Neutrophil (primary cell): ENCODE measurements at regions not wholly inside any gene's neighbourhood (a gene's known extent, or its start where the extent isn't known, plus 50 kb on each side); places are given as distances from the start of the nearest gene placed in this dataset.

Experiments
- H3K27ac ChIP-seq: fragments of 200-600 bp; sonication (generic); 2 replicates; pipeline ENCODE4 v1.5.1; 2016; ENCODE audit warnings: mild to moderate bottlenecking, moderate library complexity
- H3K27me3 ChIP-seq: fragments of 200-600 bp; sonication (generic); 2 replicates; pipeline ENCODE4 v1.6.0; 2016; ENCODE audit warnings: mild to moderate bottlenecking
- H3K36me3 ChIP-seq: fragments of 200-600 bp; sonication (generic); 2 replicates; pipeline ENCODE4 v1.5.1; 2017
- H3K4me1 ChIP-seq, 2 experiments: fragments of 200-600 bp in 1 of 2; sonication (generic) in 1 of 2; 1 replicate in 1 of 2; 2 replicates in 1 of 2; pipeline versions ENCODE4 v1.5.1 to v1.6.1; 2013 to 2016; ENCODE audit warnings: low read depth in 1 of 2, low read length in 1 of 2, mild to moderate bottlenecking in 1 of 2, moderate library complexity in 1 of 2; ENCODE audit not compliant: control insufficient read depth in 1 of 2, insufficient read depth in 1 of 2
- H3K4me3 ChIP-seq, 2 experiments: fragments of 200-600 bp in 1 of 2; sonication (generic) in 1 of 2; 1 replicate in 1 of 2; 2 replicates in 1 of 2; pipeline ENCODE4 v1.5.1; 2013 to 2016; ENCODE audit warnings: low read depth in 1 of 2, low read length in 1 of 2, mild to moderate bottlenecking in 1 of 2, moderate library complexity in 1 of 2
- H3K9me3 ChIP-seq: fragments of 200-600 bp; sonication (generic); 2 replicates; pipeline ENCODE4 v1.5.1; 2016
- CTCF ChIP-seq: fragments of 200-600 bp; sonication (generic); IDR thresholded peaks from 2 replicates; pipeline ENCODE4 v1.5.1; 2016; ENCODE audit warnings: antibody characterized with exemption

GRCh38 chr5:2201421-2201820 lies 318.7 kb upstream of the IRX4 start:
- no peaks in the 10 kb centered on the region for H3K4me1 ChIP-seq
- no peaks in the 10 kb centered on the region for H3K27me3 ChIP-seq
- no peak for TF ChIP-seq CTCF
- no peak overlapping the region for H3K27ac ChIP-seq
- H3K4me3 ChIP-seq: no peak overlapping the region
- H3K9me3 ChIP-seq: no peaks in the 10 kb centered on the region
- H3K36me3 ChIP-seq: no peaks in the 10 kb centered on the region

- Histone ChIP-seq H3K4me3 (no peak overlapping the region), H3K36me3 (no peaks in the 10 kb centered on the region), H3K4me1 (no peaks in the 10 kb centered on the region), H3K27me3 (no peaks in the 10 kb centered on the region), H3K9me3 (no peaks in the 10 kb centered on the region), H3K27ac (no peak overlapping the region)
- TF ChIP-seq CTCF: no peak
Measured at GRCh38 chr5:2201011-2201410, 318.3 kb upstream of the IRX4 start.

- no peaks in the 10 kb centered on the region for H3K36me3 ChIP-seq
- no peaks in the 10 kb centered on the region for H3K27me3 ChIP-seq
- no peak for TF ChIP-seq CTCF
- no peak overlapping the region for H3K4me3 ChIP-seq
- no peak overlapping the region for H3K27ac ChIP-seq
- no peaks in the 10 kb centered on the region for H3K9me3 ChIP-seq
- no peaks in the 10 kb centered on the region for H3K4me1 ChIP-seq
Measured at GRCh38 chr5:2200261-2200950, 317.7 kb upstream of the IRX4 start.

- H3K27me3 ChIP-seq: no peaks in the 10 kb centered on the region
- H3K4me1 ChIP-seq: no peaks in the 10 kb centered on the region
- H3K27ac ChIP-seq: no peak overlapping the region
- TF ChIP-seq CTCF: no peak
- H3K9me3 ChIP-seq: no peaks in the 10 kb centered on the region
- no peaks in the 10 kb centered on the region for H3K36me3 ChIP-seq
- H3K4me3 ChIP-seq: no peak overlapping the region
Measured at GRCh38 chr5:2199697-2200096, 317.0 kb upstream of the IRX4 start.

- TF ChIP-seq CTCF: no peak
- no peaks in the 10 kb centered on the region for H3K27me3 ChIP-seq
- H3K9me3 ChIP-seq: no peaks in the 10 kb centered on the region
Measured at GRCh38 chr5:2196989-2197619, 314.4 kb upstream of the IRX4 start.

More at GRCh38 chr5:2196989-2197619, 314.4 kb upstream of the IRX4 start:
- Histone ChIP-seq H3K27ac (no peak overlapping the region), H3K4me3 (no peak overlapping the region), H3K4me1 (no peaks in the 10 kb centered on the region), H3K36me3 (no peaks in the 10 kb centered on the region)
